Neural progenitor cell (in vitro differentiated cells): ENCODE measurements at regions not wholly inside any gene's neighbourhood (a gene's known extent, or its start where the extent isn't known, plus 50 kb on each side); places are given as distances from the start of the nearest gene placed in this dataset.

Experiments used
- EZH2 ChIP-seq: fragments of 200-600 bp; sonication (generic); IDR thresholded peaks from 2 replicates; pipeline ENCODE4 v1.6.1; 2017; ENCODE audit warnings: antibody characterized with exemption, mild to moderate bottlenecking, moderate library complexity
- EZH2phosphoT487 ChIP-seq: fragments of 200-600 bp; sonication (generic); IDR thresholded peaks from 2 replicates; pipeline ENCODE4 v1.6.1; 2017; ENCODE audit warnings: antibody characterized with exemption
- TF ChIP-seq, protein P1 (sequence below): fragments of 200-600 bp; sonication (generic); IDR thresholded peaks from 2 replicates; pipeline ENCODE4 v1.5.1; 2017; ENCODE audit warnings: antibody characterized with exemption, mild to moderate bottlenecking

DNA sequence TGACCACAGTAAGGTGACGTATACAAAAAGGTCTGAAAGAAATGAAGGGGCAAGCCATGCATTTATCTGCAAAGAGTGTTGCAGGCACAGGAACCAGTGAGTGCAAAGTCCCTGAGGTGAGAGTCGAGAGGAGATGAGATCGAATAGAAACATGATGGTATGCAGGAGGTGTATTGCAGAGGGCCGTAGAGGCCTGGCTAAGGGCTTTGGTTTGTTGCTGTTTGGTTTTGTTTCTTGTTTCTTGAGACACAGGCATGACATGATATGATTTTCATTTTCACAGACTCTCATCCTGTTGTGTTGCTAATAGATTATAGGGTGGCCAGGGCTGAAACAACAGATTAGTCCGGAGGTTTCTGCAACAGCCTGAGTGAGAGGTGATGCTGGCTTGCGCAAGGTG lies 80.4 kb downstream of the HSPH1 start:
- TF ChIP-seq, protein P1, sequence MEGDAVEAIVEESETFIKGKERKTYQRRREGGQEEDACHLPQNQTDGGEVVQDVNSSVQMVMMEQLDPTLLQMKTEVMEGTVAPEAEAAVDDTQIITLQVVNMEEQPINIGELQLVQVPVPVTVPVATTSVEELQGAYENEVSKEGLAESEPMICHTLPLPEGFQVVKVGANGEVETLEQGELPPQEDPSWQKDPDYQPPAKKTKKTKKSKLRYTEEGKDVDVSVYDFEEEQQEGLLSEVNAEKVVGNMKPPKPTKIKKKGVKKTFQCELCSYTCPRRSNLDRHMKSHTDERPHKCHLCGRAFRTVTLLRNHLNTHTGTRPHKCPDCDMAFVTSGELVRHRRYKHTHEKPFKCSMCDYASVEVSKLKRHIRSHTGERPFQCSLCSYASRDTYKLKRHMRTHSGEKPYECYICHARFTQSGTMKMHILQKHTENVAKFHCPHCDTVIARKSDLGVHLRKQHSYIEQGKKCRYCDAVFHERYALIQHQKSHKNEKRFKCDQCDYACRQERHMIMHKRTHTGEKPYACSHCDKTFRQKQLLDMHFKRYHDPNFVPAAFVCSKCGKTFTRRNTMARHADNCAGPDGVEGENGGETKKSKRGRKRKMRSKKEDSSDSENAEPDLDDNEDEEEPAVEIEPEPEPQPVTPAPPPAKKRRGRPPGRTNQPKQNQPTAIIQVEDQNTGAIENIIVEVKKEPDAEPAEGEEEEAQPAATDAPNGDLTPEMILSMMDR, result no peak
- TF ChIP-seq EZH2 (no peak), EZH2phosphoT487 (no peak)
